Hepatocyte (in vitro differentiated cells): ENCODE measurements at regions not wholly inside any gene's neighbourhood (a gene's known extent, or its start where the extent isn't known, plus 50 kb on each side); places are given as distances from the start of the nearest gene placed in this dataset.

Experiments used
- CTCF ChIP-seq: fragments of 200-600 bp; sonication (generic); IDR thresholded peaks from 2 replicates; pipeline ENCODE4 v1.5.1; 2016; ENCODE audit warnings: antibody characterized with exemption, mild to moderate bottlenecking; ENCODE audit not compliant: poor library complexity
- EZH2 ChIP-seq: fragments of 200-600 bp; sonication (generic); IDR thresholded peaks from 2 replicates; pipeline ENCODE4 v1.6.1; 2016; ENCODE audit warnings: antibody characterized with exemption, mild to moderate bottlenecking, borderline replicate concordance

- TF ChIP-seq CTCF (no peak), EZH2 (no peak)
Observed at GRCh38 chr1:30280572-30280971, 442.8 kb downstream of the MATN1 start.
